HL-60 (cell line): ENCODE measurements at regions not wholly inside any gene's neighbourhood (a gene's known extent, or its start where the extent isn't known, plus 50 kb on each side); places are given as distances from the start of the nearest gene placed in this dataset.
"Not testable (repeated sequence)": the region's sequence is repeated elsewhere in the genome, so short reads cannot be mapped to it uniquely, and the experiment has no call there.

Source experiments
- CTCF ChIP-seq: IDR thresholded peaks from one replicate; pipeline ENCODE4 v1.5.1; 2011; ENCODE audit warnings: low read length, control low read depth, inconsistent platforms; ENCODE audit not compliant: insufficient read depth
- POLR2AphosphoS5 ChIP-seq: IDR thresholded peaks from 2 replicates; pipeline ENCODE4 v1.6.1; 2012; ENCODE audit warnings: low read depth

DNA sequence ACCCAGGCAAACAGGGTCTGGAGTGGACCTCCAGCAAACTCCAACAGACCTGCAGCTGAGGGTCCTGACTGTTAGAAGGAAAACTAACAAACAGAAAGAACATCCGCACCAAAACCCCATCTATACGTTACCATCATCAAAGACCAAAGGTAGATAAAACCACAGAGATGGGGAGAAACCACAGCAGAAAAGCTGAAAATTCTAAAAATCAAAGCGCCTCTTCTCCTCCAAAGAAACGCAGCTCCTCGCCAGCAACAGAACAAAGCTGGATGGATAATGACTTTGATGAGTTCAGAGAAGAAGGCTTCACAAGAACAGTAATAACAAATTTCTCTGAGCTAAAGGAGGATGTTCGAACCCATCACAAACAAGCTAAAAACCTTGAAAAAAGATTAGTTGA lies 274.9 kb downstream of the IKZF2 start:
- not testable (repeated sequence) for TF ChIP-seq POLR2AphosphoS5, CTCF
